ENCODE measurements at regions not wholly inside any gene's neighbourhood (a gene's known extent, or its start where the extent isn't known, plus 50 kb on each side); places are given as distances from the start of the nearest gene placed in this dataset.

GRCh38 chrX:114450911-114451310 is 133.0 kb upstream of the HTR2C start:
- Histone ChIP-seq H3K4me2 (no peak overlapping the region), H3K4me1 (no peaks in the 10 kb centered on the region), H3K4me3 (no peak overlapping the region), H3K27ac (no peak overlapping the region), H3K9me3 (no peaks in the 10 kb centered on the region)
- ChIA-PET POLR2A (no interaction called here), CTCF (interaction anchor here (0.7 kb wide), 1 partner anchor 100 kb away, joined by 3 read pairs; no protein-coding TSS in a partner anchor)
- DNase-seq (ENCODE audit: low read depth in 1 of 2, low spot score in 1 of 2) (no peak), ATAC-seq (no peak), FAIRE-seq (peak; percentile 82)
- WGBS (ENCODE audit: missing lambda C conversion rate), result 4% methylated on average over 2 of the region's 2 CpGs
- no peak for TF ChIP-seq REST (IDR thresholded peaks at IDR 0.05)
- TF ChIP-seq CEBPB (IDR thresholded peaks at IDR 0.05), result no peak
- TF ChIP-seq NR3C1 (IDR thresholded peaks at IDR 0.05), result no peak
- no peak for TF ChIP-seq BHLHE40 (IDR thresholded peaks at IDR 0.05; ENCODE audit: low read depth, low read length)
- no peak for TF ChIP-seq PHF8 (IDR thresholded peaks at IDR 0.05; ENCODE audit: borderline replicate concordance, low read depth)

GRCh38 chrX:114451397-114451796 is 132.5 kb upstream of the HTR2C start:
- Histone ChIP-seq H3K4me1 (no peaks in the 10 kb centered on the region), H3K4me3 (no peak overlapping the region), H3K4me2 (no peak overlapping the region), H3K27ac (no peak overlapping the region), H3K9me3 (no peaks in the 10 kb centered on the region)
- ChIA-PET POLR2A (no interaction called here), CTCF (interaction anchor here (0.7 kb wide), 1 partner anchor 100 kb away, joined by 3 read pairs; no protein-coding TSS in a partner anchor)
- TF ChIP-seq HOXA7 (CRISPR knock-in tag; IDR thresholded peaks at IDR 0.05) (no peak), ZC3H11A (IDR thresholded peaks at IDR 0.05) (no peak), KDM5A (IDR thresholded peaks at IDR 0.05) (no peak), HEYL (CRISPR knock-in tag; IDR thresholded peaks at IDR 0.05) (no peak), CBX2 (IDR thresholded peaks at IDR 0.05; ENCODE audit: borderline replicate concordance, low read depth) (no peak)
- DNase-seq (ENCODE audit: low read depth in 1 of 2, low spot score in 1 of 2) (no peak), FAIRE-seq (no peak), ATAC-seq (no peak)
- 0% methylated on average over 1 of the region's 1 CpG for WGBS (ENCODE audit: missing lambda C conversion rate)

GRCh38 chrX:114462266-114462665 is 121.6 kb upstream of the HTR2C start:
- Histone ChIP-seq H3K4me3 (no peak overlapping the region), H3K27ac (no peak overlapping the region), H3K9me3 (no peaks in the 10 kb centered on the region), H3K4me2 (no peak overlapping the region), H3K4me1 (no peaks in the 10 kb centered on the region)
- TF ChIP-seq HOXB5 (CRISPR knock-in tag; IDR thresholded peaks at IDR 0.05) (no peak), ZSCAN20 (CRISPR knock-in tag; IDR thresholded peaks at IDR 0.05) (no peak), ZNF302 (CRISPR knock-in tag; IDR thresholded peaks at IDR 0.05) (no peak), CEBPB (IDR thresholded peaks at IDR 0.05) (no peak), MAFK (IDR thresholded peaks at IDR 0.05; ENCODE audit: partially characterized antibody) (no peak), NFE2L2 (conservative IDR thresholded peaks at IDR 0.05; ENCODE audit: low read length) (no peak), NPAS2 (CRISPR knock-in tag; IDR thresholded peaks at IDR 0.05; ENCODE audit: borderline replicate concordance) (no peak), HMGXB4 (CRISPR knock-in tag; IDR thresholded peaks at IDR 0.05; ENCODE audit: borderline replicate concordance) (no peak), USF2 (IDR thresholded peaks at IDR 0.05) (no peak), ZC3H11A (IDR thresholded peaks at IDR 0.05) (no peak), EP300 (IDR thresholded peaks at IDR 0.05) (no peak), BCL3 (IDR thresholded peaks at IDR 0.05) (no peak), SREBF2 (IDR thresholded peaks at IDR 0.05) (no peak), CBX2 (IDR thresholded peaks at IDR 0.05; ENCODE audit: borderline replicate concordance, low read depth) (no peak), RCOR1 (IDR thresholded peaks at IDR 0.05; ENCODE audit: low read depth, low read length) (no peak), ZFP36 (IDR thresholded peaks at IDR 0.05; ENCODE audit: borderline replicate concordance, partially characterized antibody) (no peak)
- ChIA-PET POLR2A (no interaction called here), CTCF (no interaction called here)
- ATAC-seq, result no peak
- FAIRE-seq, result no peak
- DNase-seq (ENCODE audit: low read depth in 1 of 2, low spot score in 1 of 2), result no peak

Measured in A549 (cell line).